ENCODE measurements at regions not wholly inside any gene's neighbourhood (a gene's known extent, or its start where the extent isn't known, plus 50 kb on each side); places are given as distances from the start of the nearest gene placed in this dataset.
"Not testable (repeated sequence)": the region's sequence is repeated elsewhere in the genome, so short reads cannot be mapped to it uniquely, and the experiment has no call there.

DNA sequence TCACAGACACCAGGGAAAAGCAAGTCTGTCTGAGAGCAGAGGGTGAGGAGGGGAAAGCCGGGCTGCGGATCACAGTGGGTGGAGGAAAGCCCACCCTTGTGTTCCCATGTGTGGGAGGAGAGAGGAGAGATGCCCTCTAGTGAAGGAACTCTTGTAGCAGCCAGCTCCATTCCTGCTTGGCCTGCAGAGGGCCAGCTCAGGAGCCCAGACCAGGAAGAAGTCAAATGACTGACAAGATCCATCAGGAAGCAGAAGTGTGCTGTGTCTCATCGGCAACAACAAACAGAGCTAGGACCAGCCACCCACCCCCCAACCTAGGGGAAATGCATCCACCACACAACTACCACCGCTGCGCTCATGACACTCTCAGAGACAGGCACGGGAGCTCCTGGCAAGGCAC, 1548.3 kb downstream of the RPIA start:
- TF ChIP-seq, protein P1, sequence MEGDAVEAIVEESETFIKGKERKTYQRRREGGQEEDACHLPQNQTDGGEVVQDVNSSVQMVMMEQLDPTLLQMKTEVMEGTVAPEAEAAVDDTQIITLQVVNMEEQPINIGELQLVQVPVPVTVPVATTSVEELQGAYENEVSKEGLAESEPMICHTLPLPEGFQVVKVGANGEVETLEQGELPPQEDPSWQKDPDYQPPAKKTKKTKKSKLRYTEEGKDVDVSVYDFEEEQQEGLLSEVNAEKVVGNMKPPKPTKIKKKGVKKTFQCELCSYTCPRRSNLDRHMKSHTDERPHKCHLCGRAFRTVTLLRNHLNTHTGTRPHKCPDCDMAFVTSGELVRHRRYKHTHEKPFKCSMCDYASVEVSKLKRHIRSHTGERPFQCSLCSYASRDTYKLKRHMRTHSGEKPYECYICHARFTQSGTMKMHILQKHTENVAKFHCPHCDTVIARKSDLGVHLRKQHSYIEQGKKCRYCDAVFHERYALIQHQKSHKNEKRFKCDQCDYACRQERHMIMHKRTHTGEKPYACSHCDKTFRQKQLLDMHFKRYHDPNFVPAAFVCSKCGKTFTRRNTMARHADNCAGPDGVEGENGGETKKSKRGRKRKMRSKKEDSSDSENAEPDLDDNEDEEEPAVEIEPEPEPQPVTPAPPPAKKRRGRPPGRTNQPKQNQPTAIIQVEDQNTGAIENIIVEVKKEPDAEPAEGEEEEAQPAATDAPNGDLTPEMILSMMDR (IDR thresholded peaks at IDR 0.05 in 8 of 11, conservative IDR thresholded peaks at IDR 0.05 in 3 of 11), result not testable (repeated sequence)
- TF ChIP-seq POLR2A (IDR thresholded peaks at IDR 0.05), result not testable (repeated sequence)
